ENCODE measurements at regions not wholly inside any gene's neighbourhood (a gene's known extent, or its start where the extent isn't known, plus 50 kb on each side); places are given as distances from the start of the nearest gene placed in this dataset.

- no peaks in the 10 kb centered on the region for H3K36me3 ChIP-seq (ENCODE audit: control insufficient read depth, insufficient read depth, low read length)
- no peak for TF ChIP-seq CTCF (IDR thresholded peaks at IDR 0.05; ENCODE audit: insufficient read depth, low read depth, low read length)
- ChIA-PET POLR2A (no interaction called here), CTCF (interaction anchor here (0.9 kb wide), 1 partner anchor 261 kb away, joined by 3 read pairs; no protein-coding TSS in a partner anchor)
- H3K27me3 ChIP-seq (ENCODE audit: control insufficient read depth, insufficient read depth, low read length): no peaks in the 10 kb centered on the region
- no peak overlapping the region for H3K4me3 ChIP-seq (ENCODE audit: low read depth, low read length)
- DNase-seq (ENCODE audit: low read depth): no peak
Observed at GRCh38 chrX:10798041-10798440, 177.7 kb upstream of the MID1 start.

GRCh38 chrX:10800796-10801195 lies 180.4 kb upstream of the MID1 start:
- no peak overlapping the region for H3K4me3 ChIP-seq (ENCODE audit: low read depth, low read length)
- H3K27me3 ChIP-seq (ENCODE audit: control insufficient read depth, insufficient read depth, low read length): no peaks in the 10 kb centered on the region
- H3K36me3 ChIP-seq (ENCODE audit: control insufficient read depth, insufficient read depth, low read length): no peaks in the 10 kb centered on the region
- no peak for DNase-seq (ENCODE audit: low read depth)
- ChIA-PET CTCF (interaction anchor here (0.7 to 1.8 kb wide), 2 partner anchors 9 to 26 kb away, joined by 3 to 5 read pairs; no protein-coding TSS in a partner anchor), POLR2A (no interaction called here)
- no peak for TF ChIP-seq CTCF (IDR thresholded peaks at IDR 0.05; ENCODE audit: insufficient read depth, low read depth, low read length)

GRCh38 chrX:10811111-10811510 lies 190.7 kb upstream of the MID1 start:
- Histone ChIP-seq H3K4me3 (ENCODE audit: low read depth, low read length) (no peak overlapping the region), H3K27me3 (ENCODE audit: control insufficient read depth, insufficient read depth, low read length) (no peaks in the 10 kb centered on the region), H3K36me3 (ENCODE audit: control insufficient read depth, insufficient read depth, low read length) (no peaks in the 10 kb centered on the region)
- ChIA-PET CTCF (no interaction called here), POLR2A (no interaction called here)
- TF ChIP-seq CTCF (IDR thresholded peaks at IDR 0.05; ENCODE audit: insufficient read depth, low read depth, low read length): no peak
- DNase-seq (ENCODE audit: low read depth): no peak

GRCh38 chrX:10813761-10814160 lies 193.4 kb upstream of the MID1 start:
- TF ChIP-seq CTCF (IDR thresholded peaks at IDR 0.05; ENCODE audit: insufficient read depth, low read depth, low read length): no peak
- CTCF ChIA-PET: no interaction called here
- Histone ChIP-seq H3K36me3 (ENCODE audit: control insufficient read depth, insufficient read depth, low read length) (no peaks in the 10 kb centered on the region), H3K4me3 (ENCODE audit: low read depth, low read length) (no peak overlapping the region), H3K27me3 (ENCODE audit: control insufficient read depth, insufficient read depth, low read length) (no peaks in the 10 kb centered on the region)
- POLR2A ChIA-PET: no interaction called here
- no peak for DNase-seq (ENCODE audit: low read depth)

GRCh38 chrX:10818651-10819050 lies 198.3 kb upstream of the MID1 start:
- POLR2A ChIA-PET: no interaction called here
- no peak for TF ChIP-seq CTCF (IDR thresholded peaks at IDR 0.05; ENCODE audit: insufficient read depth, low read depth, low read length)
- CTCF ChIA-PET: no interaction called here

More at GRCh38 chrX:10818651-10819050, 198.3 kb upstream of the MID1 start:
- no peak overlapping the region for H3K4me3 ChIP-seq (ENCODE audit: low read depth, low read length)
- H3K36me3 ChIP-seq (ENCODE audit: control insufficient read depth, insufficient read depth, low read length): no peaks in the 10 kb centered on the region
- DNase-seq (ENCODE audit: low read depth): no peak
- no peaks in the 10 kb centered on the region for H3K27me3 ChIP-seq (ENCODE audit: control insufficient read depth, insufficient read depth, low read length)
